ENCODE measurements at regions not wholly inside any gene's neighbourhood (a gene's known extent, or its start where the extent isn't known, plus 50 kb on each side); places are given as distances from the start of the nearest gene placed in this dataset.
"Not testable (repeated sequence)": the region's sequence is repeated elsewhere in the genome, so short reads cannot be mapped to it uniquely, and the experiment has no call there.

- no peak for DNase-seq (ENCODE audit: low spot score)
These were observed 737.2 kb upstream of the SLIT2 start for GRCh38 chr4:19514276-19515070.

- no peak for DNase-seq (ENCODE audit: low spot score)
These were observed 739.6 kb upstream of the SLIT2 start for GRCh38 chr4:19512086-19512485.

GRCh38 chr4:19510993-19511392 lies 740.7 kb upstream of the SLIT2 start:
- DNase-seq (ENCODE audit: low spot score) = no peak

- DNase-seq (ENCODE audit: low spot score) = no peak
These were observed 743.3 kb upstream of the SLIT2 start for GRCh38 chr4:19508442-19508841.

GRCh38 chr4:19497705-19498104 lies 754.0 kb upstream of the SLIT2 start:
- no peak for DNase-seq (ENCODE audit: low spot score)

GRCh38 chr4:19496756-19497155 lies 754.9 kb upstream of the SLIT2 start:
- no peak for DNase-seq (ENCODE audit: low spot score)

GRCh38 chr4:19494961-19495360 lies 756.7 kb upstream of the SLIT2 start:
- no peak for DNase-seq (ENCODE audit: low spot score)

GRCh38 chr4:19492606-19493005 lies 759.1 kb upstream of the SLIT2 start:
- no peak for DNase-seq (ENCODE audit: low spot score)

- no peak for DNase-seq (ENCODE audit: low spot score)
These were observed 765.3 kb upstream of the SLIT2 start for GRCh38 chr4:19486400-19486799.

- DNase-seq (ENCODE audit: low spot score) = peak; percentile 12
These were observed 772.9 kb upstream of the SLIT2 start for GRCh38 chr4:19478791-19479190.

- no peak for DNase-seq (ENCODE audit: low spot score)
These were observed 778.1 kb upstream of the SLIT2 start for GRCh38 chr4:19473569-19473968.

GRCh38 chr4:19472666-19473065 lies 779.0 kb upstream of the SLIT2 start:
- DNase-seq (ENCODE audit: low spot score) = no peak

- DNase-seq (ENCODE audit: low spot score) = not testable (repeated sequence)
These were observed 781.7 kb upstream of the SLIT2 start for GRCh38 chr4:19470001-19470400.

- no peak for DNase-seq (ENCODE audit: low spot score)
These were observed 789.6 kb upstream of the SLIT2 start for GRCh38 chr4:19462117-19462516.

- no peak for DNase-seq (ENCODE audit: low spot score)
These were observed 795.7 kb upstream of the SLIT2 start for GRCh38 chr4:19455850-19456602.

GRCh38 chr4:19455196-19455595 lies 796.5 kb upstream of the SLIT2 start:
- no peak for DNase-seq (ENCODE audit: low spot score)

GRCh38 chr4:19438233-19438632 lies 813.5 kb upstream of the SLIT2 start:
- no peak for DNase-seq (ENCODE audit: low spot score)

- DNase-seq (ENCODE audit: low spot score) = no peak
These were observed 814.7 kb upstream of the SLIT2 start for GRCh38 chr4:19437008-19437407.

GRCh38 chr4:19429684-19430083 lies 822.0 kb upstream of the SLIT2 start:
- no peak for DNase-seq (ENCODE audit: low spot score)

- DNase-seq (ENCODE audit: low spot score) = no peak
These were observed 826.6 kb upstream of the SLIT2 start for GRCh38 chr4:19425146-19425545.

GRCh38 chr4:19417256-19417655 lies 834.4 kb upstream of the SLIT2 start:
- DNase-seq (ENCODE audit: low spot score) = no peak

- DNase-seq (ENCODE audit: low spot score) = no peak
These were observed 835.6 kb upstream of the SLIT2 start for GRCh38 chr4:19416146-19416545.

- no peak for DNase-seq (ENCODE audit: low spot score)
These were observed 843.2 kb upstream of the SLIT2 start for GRCh38 chr4:19408490-19408889.

- DNase-seq (ENCODE audit: low spot score) = no peak
These were observed 844.9 kb upstream of the SLIT2 start for GRCh38 chr4:19406789-19407188.
